HEK293T (cell line): ENCODE measurements at regions not wholly inside any gene's neighbourhood (a gene's known extent, or its start where the extent isn't known, plus 50 kb on each side); places are given as distances from the start of the nearest gene placed in this dataset.

ENCODE experiments used
- BHLHE40 ChIP-seq: fragments of 450-650 bp; IDR thresholded peaks from 2 replicates; pipeline ENCODE4 v1.6.1; 2016; ENCODE audit warnings: mild to moderate bottlenecking, moderate library complexity, borderline replicate concordance
- ELF4 ChIP-seq: fragments of 450-650 bp; IDR thresholded peaks from 2 replicates; pipeline ENCODE4 v1.6.1; 2017; ENCODE audit warnings: antibody characterized with exemption
- HDGF ChIP-seq: fragments of 450-650 bp; IDR thresholded peaks from 2 replicates; pipeline ENCODE4 v1.6.1; 2017; ENCODE audit warnings: antibody characterized with exemption, borderline replicate concordance
- L3MBTL2 ChIP-seq: fragments of 450-650 bp; conservative IDR thresholded peaks from 2 replicates; pipeline ENCODE4 v1.6.1; 2016; ENCODE audit warnings: mild to moderate bottlenecking
- PKNOX1 ChIP-seq: fragments of 450-650 bp; IDR thresholded peaks from 2 replicates; pipeline ENCODE4 v1.6.1; 2016
- SP1 ChIP-seq: fragments of 450-650 bp; IDR thresholded peaks from 2 replicates; pipeline ENCODE4 v1.6.1; 2017
- TARDBP ChIP-seq: fragments of 450-650 bp; IDR thresholded peaks from 2 replicates; pipeline ENCODE4 v1.6.1; 2016
- ZNF384 ChIP-seq: fragments of 450-650 bp; IDR thresholded peaks from 2 replicates; pipeline ENCODE4 v1.6.1; 2016

DNA sequence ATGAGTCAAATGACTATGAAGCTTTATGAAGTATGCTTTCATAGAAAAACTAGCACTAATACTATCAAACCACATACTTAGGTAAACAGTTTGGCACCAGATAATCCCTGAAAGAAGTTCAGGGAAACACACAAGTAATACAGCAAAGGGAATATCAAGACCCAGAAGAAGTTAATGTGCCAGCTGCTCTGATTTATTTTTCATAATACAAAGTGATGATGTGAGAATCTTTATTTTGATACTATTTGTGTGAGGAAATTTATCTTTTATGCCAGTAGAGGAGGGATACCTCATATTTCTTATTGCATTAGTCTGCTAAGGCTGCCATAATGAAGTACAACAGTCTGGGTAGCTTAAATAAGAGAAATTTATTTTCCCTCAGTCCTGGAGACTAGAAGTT lies 67.7 kb upstream of the ANO3 start:
- TF ChIP-seq SP1 = no peak
- no peak for TF ChIP-seq HDGF
- no peak for TF ChIP-seq ELF4
- TF ChIP-seq L3MBTL2 = no peak
- no peak for TF ChIP-seq ZNF384
- no peak for TF ChIP-seq BHLHE40
- no peak for TF ChIP-seq TARDBP
- no peak for TF ChIP-seq PKNOX1
